ENCODE measurements at regions not wholly inside any gene's neighbourhood (a gene's known extent, or its start where the extent isn't known, plus 50 kb on each side); places are given as distances from the start of the nearest gene placed in this dataset.
"Not testable (repeated sequence)": the region's sequence is repeated elsewhere in the genome, so short reads cannot be mapped to it uniquely, and the experiment has no call there.

DNA sequence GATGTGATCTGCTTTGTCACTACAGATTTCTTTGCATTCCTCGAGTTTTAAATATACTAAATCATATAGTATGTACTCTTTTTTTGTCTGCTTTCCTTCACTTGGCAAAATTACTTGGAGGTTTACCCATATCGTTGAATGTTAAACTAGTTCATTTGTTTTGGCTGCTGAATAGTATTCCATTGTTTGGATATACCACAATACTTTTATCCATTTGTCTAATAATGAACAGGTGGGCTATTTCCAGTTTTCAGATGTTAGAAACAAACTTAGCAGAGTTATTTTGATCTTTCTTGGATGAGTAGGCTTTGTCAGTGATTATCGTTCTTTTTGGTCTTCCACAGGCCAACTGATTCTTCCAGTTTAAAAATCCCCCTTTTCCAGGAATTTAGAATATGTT lies 154.0 kb upstream of the TGFBR2 start:
- DNase-seq, result no peak

DNA sequence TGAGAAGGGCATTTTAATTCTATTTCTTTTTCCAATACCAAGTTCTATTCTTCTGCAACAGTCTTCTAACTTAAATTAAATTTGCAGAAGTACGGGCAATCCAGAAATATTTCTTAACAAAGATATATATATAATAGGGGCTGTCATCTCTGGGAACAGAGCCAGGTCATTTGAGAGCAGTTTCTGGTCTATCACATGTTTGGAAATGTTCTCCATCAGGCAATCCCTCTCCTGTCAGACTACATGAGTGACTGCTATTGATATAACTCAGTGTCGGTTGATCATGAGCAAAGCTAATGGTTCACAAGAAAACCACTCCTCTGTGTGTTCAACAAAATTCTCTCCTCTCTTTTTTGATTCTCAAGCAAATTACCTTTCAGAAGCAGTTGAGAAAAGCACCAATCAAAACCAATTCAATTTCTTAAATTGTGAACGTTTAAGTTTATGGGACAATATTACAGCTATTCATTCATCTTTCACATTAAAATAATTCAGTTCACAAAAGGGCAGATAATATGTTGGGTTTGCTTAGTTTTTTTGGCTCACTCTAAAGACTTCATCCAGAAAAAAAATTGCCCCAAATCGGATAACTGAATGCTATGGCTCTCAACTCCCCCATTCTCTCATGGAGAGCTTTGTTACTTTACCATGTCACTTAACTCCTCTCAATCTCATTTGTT lies 152.9 kb upstream of the TGFBR2 start:
- no peak for DNase-seq

DNA sequence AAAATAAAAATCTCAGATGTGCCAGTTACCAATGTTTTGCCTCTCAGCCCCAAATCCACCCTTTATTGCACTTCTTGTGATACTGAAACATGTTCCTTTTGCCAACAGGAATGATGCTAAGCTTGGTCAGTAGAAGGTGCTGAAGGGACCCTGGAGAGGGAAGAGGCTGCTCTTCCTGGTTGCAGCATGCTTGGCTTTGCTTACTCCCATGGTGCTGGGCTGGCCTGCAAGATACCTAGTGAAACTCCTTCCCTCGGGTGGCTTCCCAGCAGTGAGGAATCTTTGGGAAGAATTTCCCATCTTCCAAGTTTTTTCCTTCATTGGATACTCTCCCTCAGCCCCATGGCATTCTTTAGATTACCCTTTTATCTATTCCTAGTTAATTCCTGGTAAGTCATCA lies 151.8 kb upstream of the TGFBR2 start:
- DNase-seq, result no peak

DNA sequence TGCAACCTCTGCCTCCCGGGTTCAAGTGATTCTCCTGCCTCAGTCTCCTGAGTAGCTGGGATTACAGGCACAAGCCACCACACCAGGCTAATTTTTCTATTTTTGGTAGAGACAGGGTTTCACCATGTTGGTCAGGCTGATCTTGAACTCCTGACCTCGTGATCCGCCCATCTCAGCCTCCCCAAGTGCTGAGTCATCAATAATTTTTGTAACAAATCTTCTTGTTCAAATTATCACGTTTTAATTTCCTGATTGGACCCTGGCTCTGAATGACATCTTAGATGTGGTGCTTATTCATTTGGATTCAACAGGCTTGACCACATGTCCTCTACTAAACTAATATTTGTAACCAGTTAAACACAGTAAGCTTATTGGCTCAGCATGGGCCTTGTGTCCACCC lies 151.3 kb upstream of the TGFBR2 start:
- not testable (repeated sequence) for DNase-seq

DNA sequence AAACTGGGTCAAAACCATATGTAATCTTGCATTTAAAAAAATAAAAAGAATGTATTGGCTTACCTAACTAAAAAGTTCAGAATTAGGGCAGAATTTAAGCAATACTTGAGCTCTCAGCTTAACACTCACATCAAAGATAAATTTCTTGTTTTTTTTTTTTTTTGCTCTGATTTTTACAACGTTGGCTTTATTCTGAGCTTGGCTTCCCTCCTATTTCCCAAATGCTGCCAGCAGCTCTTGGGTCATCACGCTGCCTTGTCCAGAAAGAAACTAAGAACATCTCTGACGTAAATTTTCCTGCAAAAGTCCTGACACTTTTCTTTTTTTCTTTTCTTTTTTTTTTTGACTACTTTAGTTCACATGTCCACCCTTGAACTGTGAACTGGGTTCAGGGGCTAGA lies 150.6 kb upstream of the TGFBR2 start:
- no peak for DNase-seq

DNA sequence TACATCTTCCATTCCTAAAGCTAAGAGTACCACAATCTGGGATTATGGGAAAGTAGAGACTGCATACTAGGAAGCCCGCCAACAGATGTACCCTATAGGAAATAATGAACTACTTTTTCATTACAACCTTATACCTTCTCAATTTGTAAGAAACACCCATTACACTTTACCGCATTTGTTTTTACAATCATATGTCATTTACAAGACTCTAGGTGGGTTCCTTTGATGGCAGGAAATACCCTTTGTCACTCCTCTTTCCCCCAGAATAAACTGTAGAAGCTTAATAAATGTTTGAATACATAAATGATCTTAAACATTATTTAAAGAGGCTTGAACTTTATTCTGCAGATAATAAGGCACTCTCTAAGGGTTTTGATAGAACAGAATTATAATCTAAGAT lies 150.1 kb upstream of the TGFBR2 start:
- no peak for DNase-seq

DNA sequence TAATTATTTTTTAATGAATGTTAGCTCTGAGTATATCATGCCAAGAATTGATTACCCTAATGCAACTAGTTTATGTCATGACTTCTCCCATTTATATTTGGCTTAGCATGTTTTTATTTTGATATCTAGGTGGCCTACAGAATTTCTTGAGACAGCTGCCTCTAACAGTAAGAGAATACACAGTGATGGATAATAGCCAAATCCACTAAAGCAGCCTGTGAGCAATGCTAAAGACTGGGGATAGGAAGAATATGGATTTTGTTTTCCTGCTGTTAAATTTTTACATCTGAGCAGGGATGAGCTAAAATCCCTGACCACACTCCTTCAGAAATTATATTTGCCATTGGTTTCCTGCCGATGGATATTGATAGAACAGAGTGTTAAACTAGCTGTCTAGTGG lies 149.3 kb upstream of the TGFBR2 start:
- DNase-seq, result no peak

DNA sequence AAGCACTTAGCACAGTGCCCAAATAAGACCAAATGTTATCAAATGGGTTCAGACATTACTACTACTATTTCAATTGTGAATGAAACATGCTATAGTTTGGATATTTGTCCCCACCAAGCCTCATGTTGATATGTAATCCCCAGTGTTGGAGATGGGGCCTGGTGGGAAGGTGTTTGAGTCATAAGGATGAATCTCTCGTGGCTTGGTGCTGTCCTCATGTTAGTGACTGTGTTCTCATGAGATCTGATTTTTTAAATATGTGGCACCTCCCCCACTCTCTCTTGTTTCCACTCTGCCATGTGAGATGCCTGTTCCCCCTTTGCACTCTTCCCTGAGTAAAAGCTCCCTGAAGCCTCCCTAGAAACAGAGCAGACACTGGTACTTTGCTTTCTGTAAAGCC lies 148.7 kb upstream of the TGFBR2 start:
- DNase-seq, result no peak

DNA sequence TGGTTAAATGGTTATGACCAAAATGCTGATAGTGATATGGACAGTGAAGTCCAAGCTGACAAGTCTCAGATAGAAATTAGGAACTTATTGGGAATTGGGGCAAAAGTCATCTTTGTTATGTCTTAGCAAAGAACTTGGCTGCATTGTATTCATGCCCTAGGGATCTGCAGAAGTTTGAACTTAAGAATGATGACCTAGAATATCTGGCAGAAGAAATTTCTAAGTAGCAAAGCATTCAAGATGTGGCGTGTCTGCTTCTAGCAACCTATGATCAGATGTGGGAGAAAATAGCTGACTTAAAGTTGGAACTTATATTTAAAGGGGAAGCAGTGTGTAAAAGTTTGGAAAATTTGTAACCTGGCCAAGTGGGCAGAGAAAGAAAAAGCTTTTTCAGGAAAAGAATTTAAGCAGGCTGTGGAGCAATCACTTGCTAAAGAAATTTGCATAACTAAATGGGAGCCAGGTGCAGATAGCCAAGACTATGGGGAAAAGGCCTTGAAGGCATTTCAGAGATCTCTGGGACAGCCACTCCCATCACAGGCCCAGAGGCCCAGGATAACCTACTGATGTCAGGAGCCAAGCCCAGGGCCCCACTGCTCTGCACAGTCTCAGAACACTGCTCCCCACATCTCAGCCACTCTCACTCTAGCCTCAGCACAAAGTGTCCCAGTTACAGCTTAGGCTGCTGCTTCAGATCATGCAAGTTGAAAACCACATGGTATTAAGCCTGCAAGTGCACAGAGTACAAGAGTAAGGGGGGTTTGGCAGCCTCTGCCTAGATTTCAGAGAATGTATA lies 147.8 kb upstream of the TGFBR2 start:
- DNase-seq, result no peak

DNA sequence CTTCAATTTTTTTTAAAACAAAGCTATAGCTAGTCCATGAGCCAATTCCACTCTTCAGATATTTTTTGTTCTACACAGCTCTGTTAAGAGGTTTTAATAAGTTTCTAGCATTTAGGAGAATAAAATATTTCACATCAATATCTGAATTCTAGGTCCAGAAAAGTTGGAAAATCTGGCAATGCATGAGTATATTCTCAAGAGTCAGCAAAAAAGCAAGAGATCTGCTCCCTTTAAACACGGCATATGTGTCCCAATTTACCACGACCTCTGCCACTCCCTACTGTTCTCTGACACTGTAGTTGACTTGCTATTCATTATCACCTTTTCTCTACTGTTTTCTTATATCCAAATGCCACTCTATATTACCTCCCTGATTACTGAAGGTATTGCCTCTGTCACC lies 145.1 kb upstream of the TGFBR2 start:
- no peak for DNase-seq

DNA sequence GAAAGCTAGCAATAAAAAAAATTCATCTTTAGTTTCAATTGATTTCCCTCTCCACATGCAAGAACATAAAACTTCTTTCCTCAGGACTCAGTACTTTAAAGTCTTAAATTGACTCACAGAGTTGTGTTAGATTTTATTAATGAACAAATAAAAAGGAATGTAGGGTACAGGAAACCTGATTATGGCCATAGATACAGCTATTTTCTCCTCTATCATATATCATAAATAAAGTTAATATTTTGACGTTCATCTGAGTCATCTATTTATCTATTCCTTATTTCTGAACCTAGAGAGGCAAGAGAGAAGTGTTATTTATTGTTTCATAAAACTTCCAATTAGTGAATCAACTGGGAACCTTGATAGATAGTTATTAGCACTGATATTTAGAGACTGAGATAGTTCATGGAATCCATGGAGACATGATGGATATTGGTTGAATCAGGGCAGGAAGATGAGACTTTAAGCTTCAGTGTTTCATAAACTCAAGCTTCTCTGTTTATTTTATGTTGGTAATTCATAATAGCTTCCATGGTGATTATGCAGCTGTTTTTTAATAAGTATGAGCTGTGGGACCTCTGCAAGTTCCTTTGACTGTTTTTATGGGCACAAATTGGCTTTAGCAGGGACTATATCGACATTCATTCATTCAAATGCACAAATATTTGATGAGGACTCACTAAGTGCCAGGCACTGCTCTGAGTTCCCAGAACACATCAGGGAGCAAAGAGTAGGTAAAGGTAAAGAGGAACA lies 143.5 kb upstream of the TGFBR2 start:
- no peak for DNase-seq

DNA sequence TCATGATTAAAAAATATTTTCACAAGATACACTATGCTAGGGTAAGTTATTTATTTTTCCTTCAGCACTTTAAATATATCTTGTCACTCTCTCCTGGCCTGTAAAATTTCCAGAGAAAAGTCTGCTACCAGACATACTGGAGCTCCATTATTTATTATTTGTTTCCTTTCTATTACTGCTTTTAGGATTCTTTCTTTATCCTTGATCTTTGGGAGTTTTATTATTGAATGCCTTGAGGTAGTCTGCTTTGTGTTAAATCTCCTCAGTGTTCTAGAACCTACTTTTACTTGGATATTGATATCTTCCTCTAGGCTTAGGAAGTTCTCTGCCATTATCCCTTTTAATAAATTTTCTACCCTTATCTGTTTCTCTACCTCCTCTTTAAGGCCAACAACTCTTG lies 142.0 kb upstream of the TGFBR2 start:
- DNase-seq, result no peak

DNA sequence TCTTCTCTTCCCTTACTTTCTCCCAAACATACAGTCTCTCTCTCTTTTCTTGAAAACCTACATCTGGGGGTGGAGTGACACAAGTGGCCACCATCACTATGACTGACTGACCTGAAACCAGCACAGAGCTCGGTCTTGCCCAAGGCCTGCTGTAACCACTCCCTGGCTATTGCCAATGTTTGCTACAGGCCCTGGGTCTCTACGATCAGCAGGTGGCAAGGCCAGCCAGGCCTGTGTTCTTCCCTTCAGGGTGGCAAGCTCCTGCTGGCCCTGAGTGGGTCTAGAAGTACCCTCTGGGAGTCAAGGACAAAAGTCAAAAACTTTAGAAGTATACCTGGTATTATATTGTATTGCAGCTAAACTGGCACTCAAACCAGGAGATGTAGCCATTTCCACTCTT lies 140.9 kb upstream of the TGFBR2 start:
- DNase-seq, result no peak

DNA sequence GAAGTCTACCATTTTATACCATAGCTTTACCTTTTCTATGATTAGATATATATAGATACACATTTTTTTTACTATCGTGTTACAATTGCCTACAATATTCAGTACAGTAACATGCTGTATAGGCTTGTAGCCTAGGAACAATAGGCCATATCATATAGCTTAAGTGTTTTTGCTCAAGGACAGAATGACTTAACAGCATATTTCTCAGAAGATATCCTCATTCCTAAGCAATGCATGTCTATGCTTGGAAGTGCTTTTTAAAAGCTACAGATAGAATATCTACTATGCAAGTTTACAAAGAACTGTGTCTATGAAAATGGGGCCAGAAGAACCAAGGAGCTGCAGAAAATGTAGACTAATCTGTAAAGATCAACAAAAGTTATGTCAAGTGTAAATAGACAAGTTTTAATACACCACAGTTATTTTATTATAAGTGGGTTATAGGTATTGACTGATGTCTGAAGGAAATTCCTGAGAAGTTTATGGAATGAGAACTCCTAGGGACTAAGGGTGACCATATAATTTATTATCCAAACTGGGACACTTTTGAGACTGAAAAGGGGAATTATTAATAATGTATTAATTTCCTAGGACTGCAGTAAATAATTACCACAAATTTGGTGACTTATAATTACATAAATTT lies 138.7 kb upstream of the TGFBR2 start:
- DNase-seq, result no peak

DNA sequence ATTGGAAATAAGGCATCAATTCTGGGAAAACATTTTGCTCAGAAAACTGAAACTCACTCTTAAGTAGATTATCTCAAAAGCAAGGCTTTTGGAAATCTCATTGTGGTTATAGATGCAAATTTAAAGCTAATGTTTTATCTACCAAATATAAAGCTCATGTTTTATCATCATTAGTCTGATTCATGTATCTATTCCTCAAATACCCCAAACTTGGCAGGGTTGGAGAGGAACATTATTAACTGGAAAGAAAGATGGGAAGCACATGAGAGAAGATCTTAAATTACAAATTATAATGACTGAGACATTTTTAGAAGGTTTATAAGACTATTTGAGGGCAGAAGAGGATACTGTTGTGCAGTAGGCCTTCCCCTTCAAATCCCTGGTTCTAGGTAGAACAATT lies 137.3 kb upstream of the TGFBR2 start:
- DNase-seq, result no peak

DNA sequence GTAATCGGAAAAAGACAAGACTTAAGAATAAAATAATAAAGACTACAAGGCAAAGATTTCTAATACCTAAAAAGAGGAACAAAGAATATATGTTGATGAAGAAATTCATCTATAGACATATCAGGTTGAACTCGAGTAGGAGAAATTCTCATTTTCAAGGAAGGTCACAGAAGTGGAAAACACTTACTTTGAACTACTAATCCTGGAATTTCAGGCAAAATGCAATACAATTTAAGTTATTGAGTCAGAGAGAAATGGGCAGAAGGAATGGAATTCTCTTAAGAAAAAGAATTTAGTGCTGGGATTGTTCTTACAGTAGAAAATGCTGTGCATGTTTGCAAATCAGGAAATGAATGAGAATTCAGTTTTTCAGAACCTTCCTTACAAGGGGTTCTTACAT lies 135.9 kb upstream of the TGFBR2 start:
- no peak for DNase-seq

DNA sequence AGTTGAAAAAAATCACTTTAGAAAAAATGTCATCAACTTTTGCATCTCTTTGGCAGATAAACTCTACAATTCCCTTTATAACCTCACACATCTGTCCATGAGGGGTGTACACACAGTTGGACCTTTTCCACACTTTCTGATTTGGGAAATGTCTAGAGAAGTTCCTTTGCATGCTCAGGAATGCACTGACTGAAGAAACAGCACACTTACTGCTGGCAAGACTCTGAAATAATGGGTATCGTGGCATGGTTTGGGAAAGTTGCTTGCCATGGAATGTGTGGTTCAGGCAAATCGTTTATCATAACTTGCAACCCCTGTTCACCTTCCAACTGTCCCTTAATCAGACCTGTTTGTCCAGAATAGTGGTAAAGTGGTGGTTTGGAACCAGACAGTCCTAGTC lies 135.3 kb upstream of the TGFBR2 start:
- DNase-seq, result no peak

DNA sequence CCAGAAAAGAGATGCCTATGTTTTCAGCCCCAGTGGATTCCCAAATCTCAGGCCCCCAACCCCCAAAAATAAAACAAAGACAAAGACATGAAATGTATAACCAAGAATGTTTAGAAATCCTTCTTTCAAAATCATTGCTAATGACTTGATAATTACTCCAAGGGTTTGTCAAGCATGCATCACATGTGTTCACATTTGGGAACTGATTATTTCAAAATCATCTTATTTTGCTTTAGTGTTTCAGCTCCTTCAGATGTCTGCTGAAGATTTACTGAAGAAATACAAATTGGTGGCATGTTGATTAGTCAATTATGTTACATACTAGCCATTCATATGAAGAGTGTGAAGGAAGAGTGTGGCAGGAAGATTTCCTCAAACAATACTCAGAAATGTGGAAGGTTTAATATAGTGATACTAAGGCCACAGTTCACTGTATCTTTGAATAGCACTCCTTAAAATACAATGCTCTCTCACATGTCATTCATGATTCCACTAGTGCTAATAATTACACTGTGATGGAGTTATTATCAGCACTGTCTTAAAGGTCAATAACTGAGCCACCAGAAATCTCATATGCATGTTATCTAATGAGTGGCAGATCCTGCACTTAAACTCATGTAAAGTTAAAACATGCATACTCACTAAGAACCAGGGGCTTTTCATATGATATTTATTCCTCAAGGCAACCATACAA lies 134.5 kb upstream of the TGFBR2 start:
- no peak for DNase-seq

DNA sequence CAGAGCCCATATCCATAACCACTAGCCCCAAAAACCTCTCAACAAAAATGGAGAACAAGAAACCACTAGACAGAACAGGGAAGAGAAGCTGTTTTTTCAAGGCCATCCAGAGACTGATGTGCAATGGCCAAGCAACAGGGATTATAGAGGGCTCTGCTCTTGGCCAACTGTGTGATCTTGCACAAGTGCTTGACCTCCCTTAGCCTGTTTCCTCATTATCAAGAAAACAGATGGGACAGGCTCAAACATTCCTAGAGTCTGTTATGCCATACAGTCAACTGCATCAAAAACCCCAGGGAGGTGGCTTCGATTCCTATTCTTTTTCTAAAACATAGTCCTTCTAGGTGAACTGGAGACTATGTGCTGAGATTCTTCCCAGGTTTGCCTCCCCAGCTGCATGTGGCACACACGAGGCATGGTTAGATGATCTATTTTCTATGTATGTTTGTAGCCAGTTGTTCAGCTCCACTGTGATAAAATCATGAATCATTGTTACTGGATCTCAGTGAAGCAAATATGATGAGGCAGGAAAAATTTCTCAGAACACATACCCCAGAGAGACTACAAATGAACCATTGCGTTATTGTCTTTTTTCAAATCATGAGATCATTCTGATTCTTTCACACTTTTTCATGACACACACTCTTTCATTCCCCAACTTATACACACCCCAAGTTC lies 132.9 kb upstream of the TGFBR2 start:
- DNase-seq, result peak; percentile 4

DNA sequence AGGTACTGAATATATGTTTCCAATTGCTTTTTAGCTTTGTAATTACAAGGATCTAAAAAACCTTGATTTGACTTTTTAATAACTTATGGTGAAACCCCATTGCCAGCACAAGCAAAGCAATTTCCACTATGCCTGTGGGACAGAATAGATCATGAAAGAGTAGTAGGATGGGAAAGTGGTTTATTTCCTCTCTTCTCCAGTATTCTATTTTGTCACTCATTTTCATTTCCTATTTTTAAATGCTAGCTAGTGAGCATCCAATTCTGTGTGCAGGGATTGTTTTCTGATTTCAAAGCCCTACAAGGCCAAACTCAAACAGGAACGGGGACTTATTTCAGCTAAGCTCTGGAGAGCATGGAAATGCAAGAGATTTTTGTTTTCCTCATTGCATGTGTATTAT lies 132.0 kb upstream of the TGFBR2 start:
- DNase-seq, result no peak

DNA sequence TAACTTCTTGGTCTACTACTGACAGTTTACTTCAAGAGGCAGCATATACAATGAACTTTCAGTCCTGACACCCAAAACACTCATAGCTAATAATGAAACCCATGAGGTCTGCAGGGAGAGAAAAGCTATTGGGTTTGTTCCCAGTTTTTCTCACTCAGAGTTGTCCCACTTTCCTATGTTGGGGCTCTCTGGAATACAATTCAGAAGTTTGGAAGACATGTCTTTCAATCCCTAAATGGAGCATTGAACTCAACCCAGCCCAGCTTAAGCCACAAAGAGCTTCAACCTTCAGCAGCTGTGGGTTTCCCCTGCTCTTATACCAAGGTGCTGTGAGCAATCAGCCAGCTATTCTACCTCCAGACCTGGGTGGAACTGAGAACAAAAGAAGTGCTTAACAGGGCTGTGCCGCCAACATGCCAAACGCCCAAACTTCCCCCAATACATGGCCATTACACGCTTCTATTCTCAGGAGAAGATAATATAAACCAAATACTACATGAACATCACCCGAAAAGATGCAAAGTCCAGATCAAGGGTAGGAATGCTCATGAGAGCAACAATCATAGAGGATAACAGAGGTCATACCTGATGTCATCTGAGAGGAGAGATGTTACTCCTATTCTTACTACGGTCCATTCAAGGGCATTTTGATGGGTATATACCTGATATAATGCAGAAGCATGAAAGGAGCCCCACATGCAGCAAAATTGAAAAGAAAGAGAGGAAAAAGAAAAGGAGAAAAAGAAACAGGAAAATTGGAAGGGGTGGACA lies 131.2 kb upstream of the TGFBR2 start:
- peak; percentile 3 for DNase-seq

DNA sequence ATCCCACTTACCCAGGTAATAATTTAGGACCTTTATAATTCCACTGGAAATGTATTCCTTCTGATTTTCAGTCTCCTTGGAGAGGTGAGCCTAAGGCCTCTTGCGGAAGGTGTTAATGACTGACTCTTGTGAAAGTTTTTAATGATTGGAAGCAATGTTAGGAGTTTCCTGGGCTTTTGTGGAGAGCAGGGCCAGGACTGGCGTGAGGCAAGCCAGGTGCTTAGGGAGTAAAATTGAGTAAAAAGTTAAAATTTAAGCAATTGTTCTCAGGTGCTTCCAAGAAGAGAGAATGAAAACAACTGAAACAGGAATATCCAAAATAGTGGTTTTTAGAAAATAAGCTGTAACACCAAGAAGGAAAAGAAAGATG lies 130.6 kb upstream of the TGFBR2 start:
- no peak for DNase-seq
